K562 (cell line): ENCODE measurements at regions not wholly inside any gene's neighbourhood (a gene's known extent, or its start where the extent isn't known, plus 50 kb on each side); places are given as distances from the start of the nearest gene placed in this dataset.

ENCODE experiments used
- CBFA2T2 ChIP-seq: fragments of 450-650 bp; conservative IDR thresholded peaks from 2 replicates; pipeline ENCODE4 v1.6.1; 2017; ENCODE audit warnings: mild to moderate bottlenecking
- CBX2 ChIP-seq: fragments of 200-600 bp; sonication (generic); IDR thresholded peaks from one replicate; pipeline ENCODE4 v1.6.1; 2012; ENCODE audit warnings: mild to moderate bottlenecking, low read length, inconsistent platforms; ENCODE audit not compliant: insufficient read depth, poor library complexity, severe bottlenecking
- FOXO4 ChIP-seq: fragments of 450-650 bp; formaldehyde crosslinking; IDR thresholded peaks from 2 replicates; pipeline ENCODE4 v1.4.0; 2020; ENCODE audit warnings: mild to moderate bottlenecking, moderate library complexity
- HDAC2 ChIP-seq: fragments of 450-650 bp; IDR thresholded peaks from 2 replicates; pipeline ENCODE4 v1.6.1; 2016; ENCODE audit warnings: mild to moderate bottlenecking
- HDAC6 ChIP-seq: IDR thresholded peaks from 2 replicates; pipeline ENCODE4 v1.6.1; 2012; ENCODE audit warnings: low read depth, mild to moderate bottlenecking, control low read depth, inconsistent platforms, low read length, moderate library complexity
- HOMEZ ChIP-seq: fragments of 250-450 bp; sonication (Bioruptor Pico); IDR thresholded peaks from 2 replicates; pipeline ENCODE4 v1.4.0; 2020; ENCODE audit warnings: mild to moderate bottlenecking, moderate library complexity
- KDM4B ChIP-seq, 2 experiments: fragments of 450-650 bp in 1 of 2; sonication (generic) in 1 of 2; IDR thresholded peaks; 2 replicates each; pipeline ENCODE4 v1.6.1; 2016 to 2017; ENCODE audit warnings: borderline replicate concordance in 2 of 2, antibody characterized with exemption in 1 of 2, low read depth in 1 of 2, mild to moderate bottlenecking in 1 of 2
- LARP7 ChIP-seq: fragments of 450-650 bp; IDR thresholded peaks from 2 replicates; pipeline ENCODE4 v1.6.1; 2016
- MAFF ChIP-seq: IDR thresholded peaks from 2 replicates; pipeline ENCODE4 v1.6.1; 2012; ENCODE audit warnings: low read length, improper control_type of control experiment
- PCBP2 ChIP-seq: fragments of 200-400 bp; formaldehyde crosslinking; IDR thresholded peaks from 2 replicates; pipeline ENCODE4 v1.6.1; 2018; ENCODE audit warnings: low read length, low read depth, mild to moderate bottlenecking, moderate library complexity; ENCODE audit not compliant: poor library complexity, severe bottlenecking
- SETDB1 ChIP-seq: IDR thresholded peaks from one replicate; pipeline ENCODE4 v1.6.1; 2012; ENCODE audit warnings: low read length, control low read depth, inconsistent platforms
- SMAD4 ChIP-seq: fragments of 250-450 bp; sonication (Bioruptor Pico); conservative IDR thresholded peaks from 2 replicates; pipeline ENCODE4 v1.8.0; 2021; ENCODE audit warnings: inconsistent platforms, mild to moderate bottlenecking, moderate library complexity
- ZFX ChIP-seq: sonication (generic); formaldehyde crosslinking; IDR thresholded peaks from 2 replicates; pipeline ENCODE4 v1.8.0; 2022; ENCODE audit warnings: mild to moderate bottlenecking, missing genetic modification reagents, moderate library complexity
- ZNF277 ChIP-seq: fragments of 250-450 bp; sonication (Bioruptor Pico); IDR thresholded peaks from 2 replicates; pipeline ENCODE4 v1.8.0; 2022; ENCODE audit warnings: inconsistent platforms, mild to moderate bottlenecking, moderate library complexity, borderline replicate concordance
- ZNF282 ChIP-seq: sonication (generic); formaldehyde crosslinking; IDR thresholded peaks from 2 replicates; pipeline ENCODE4 v1.8.1; 2023; ENCODE audit warnings: missing genetic modification reagents
- ZSCAN32 ChIP-seq: fragments of 450-650 bp; formaldehyde crosslinking; IDR thresholded peaks from 2 replicates; pipeline ENCODE4 v1.4.0; 2020; ENCODE audit warnings: mild to moderate bottlenecking, moderate library complexity
- ZZZ3 ChIP-seq: fragments of 450-650 bp; IDR thresholded peaks from 2 replicates; pipeline ENCODE4 v1.6.1; 2016; ENCODE audit warnings: antibody characterized with exemption, mild to moderate bottlenecking, moderate library complexity
- TF ChIP-seq, protein P1 (sequence below): fragments of 250-450 bp; sonication (Bioruptor Pico); IDR thresholded peaks from 2 replicates; pipeline ENCODE4 v1.5.0; 2021; ENCODE audit warnings: mild to moderate bottlenecking, borderline replicate concordance
- TF ChIP-seq, protein P2 (sequence below), 2 experiments: fragments of 450-650 bp; conservative IDR thresholded peaks; 2 replicates each; pipeline ENCODE4 v1.6.1; 2017; ENCODE audit warnings: mild to moderate bottlenecking in 2 of 2, moderate library complexity in 2 of 2

DNA sequence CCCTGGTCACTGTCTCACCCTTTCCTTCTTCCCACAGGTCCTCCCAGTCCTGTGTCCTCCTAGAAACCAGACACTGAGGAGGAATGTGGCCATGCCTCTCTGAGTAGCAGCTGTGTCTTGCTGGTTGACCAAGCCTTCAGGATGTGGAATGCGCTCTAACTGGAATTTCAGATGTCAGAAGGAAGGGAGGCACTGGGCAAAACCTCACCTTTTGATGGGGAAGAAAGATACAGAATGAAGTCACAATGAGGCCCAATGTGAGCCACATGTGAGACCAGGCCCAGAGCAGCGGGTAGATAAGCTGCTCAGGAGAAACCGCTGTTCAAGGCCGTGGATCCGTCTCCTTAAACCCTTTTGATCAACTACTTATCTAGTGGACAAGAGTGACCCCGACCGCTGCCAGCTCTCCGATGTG lies 54.8 kb upstream of the ECHDC3 start (continued):
- TF ChIP-seq PCBP2 (no peak), ZNF282 (no peak), HDAC6 (no peak), HDAC2 (0 out of 2 replicates have a peak, but pooled peaks have one; percentile 44), ZZZ3 (no peak), ZFX (CRISPR knock-in tag) (peak; percentile 64), SMAD4 (peak; percentile 28; the same call in 1 of the 2 replicates), HOMEZ (no peak), KDM4B (IDR thresholded peaks at IDR 0.05; ENCODE audit: borderline replicate concordance in 2 of 2, low read depth in 1 of 2) (no peak), ZSCAN32 (no peak), CBFA2T2 (no peak), LARP7 (no peak), MAFF (no peak), FOXO4 (CRISPR knock-in tag) (no peak), ZNF277 (CRISPR knock-in tag) (no peak), SETDB1 (no peak), CBX2 (no peak)
- TF ChIP-seq, protein P1, sequence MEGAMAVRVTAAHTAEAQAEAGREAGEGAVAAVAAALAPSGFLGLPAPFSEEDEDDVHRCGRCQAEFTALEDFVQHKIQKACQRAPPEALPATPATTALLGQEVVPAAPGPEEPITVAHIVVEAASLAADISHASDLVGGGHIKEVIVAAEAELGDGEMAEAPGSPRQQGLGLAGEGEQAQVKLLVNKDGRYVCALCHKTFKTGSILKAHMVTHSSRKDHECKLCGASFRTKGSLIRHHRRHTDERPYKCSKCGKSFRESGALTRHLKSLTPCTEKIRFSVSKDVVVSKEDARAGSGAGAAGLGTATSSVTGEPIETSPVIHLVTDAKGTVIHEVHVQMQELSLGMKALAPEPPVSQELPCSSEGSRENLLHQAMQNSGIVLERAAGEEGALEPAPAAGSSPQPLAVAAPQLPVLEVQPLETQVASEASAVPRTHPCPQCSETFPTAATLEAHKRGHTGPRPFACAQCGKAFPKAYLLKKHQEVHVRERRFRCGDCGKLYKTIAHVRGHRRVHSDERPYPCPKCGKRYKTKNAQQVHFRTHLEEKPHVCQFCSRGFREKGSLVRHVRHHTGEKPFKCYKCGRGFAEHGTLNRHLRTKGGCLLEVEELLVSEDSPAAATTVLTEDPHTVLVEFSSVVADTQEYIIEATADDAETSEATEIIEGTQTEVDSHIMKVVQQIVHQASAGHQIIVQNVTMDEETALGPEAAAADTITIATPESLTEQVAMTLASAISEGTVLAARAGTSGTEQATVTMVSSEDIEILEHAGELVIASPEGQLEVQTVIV (CRISPR knock-in tag): no peak
- TF ChIP-seq, protein P2, sequence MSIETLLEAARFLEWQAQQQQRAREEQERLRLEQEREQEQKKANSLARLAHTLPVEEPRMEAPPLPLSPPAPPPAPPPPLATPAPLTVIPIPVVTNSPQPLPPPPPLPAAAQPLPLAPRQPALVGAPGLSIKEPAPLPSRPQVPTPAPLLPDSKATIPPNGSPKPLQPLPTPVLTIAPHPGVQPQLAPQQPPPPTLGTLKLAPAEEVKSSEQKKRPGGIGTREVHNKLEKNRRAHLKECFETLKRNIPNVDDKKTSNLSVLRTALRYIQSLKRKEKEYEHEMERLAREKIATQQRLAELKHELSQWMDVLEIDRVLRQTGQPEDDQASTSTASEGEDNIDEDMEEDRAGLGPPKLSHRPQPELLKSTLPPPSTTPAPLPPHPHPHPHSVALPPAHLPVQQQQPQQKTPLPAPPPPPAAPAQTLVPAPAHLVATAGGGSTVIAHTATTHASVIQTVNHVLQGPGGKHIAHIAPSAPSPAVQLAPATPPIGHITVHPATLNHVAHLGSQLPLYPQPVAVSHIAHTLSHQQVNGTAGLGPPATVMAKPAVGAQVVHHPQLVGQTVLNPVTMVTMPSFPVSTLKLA (conservative IDR thresholded peaks at IDR 0.05): 0 out of 4 replicates have a peak, but pooled peaks of 1 of the 2 experiments have one; percentile 19
